ENCODE measurements at regions not wholly inside any gene's neighbourhood (a gene's known extent, or its start where the extent isn't known, plus 50 kb on each side); places are given as distances from the start of the nearest gene placed in this dataset.
A peak's percentile ranks its signal among the peaks of the same experiment; 100 is the strongest.

DNA sequence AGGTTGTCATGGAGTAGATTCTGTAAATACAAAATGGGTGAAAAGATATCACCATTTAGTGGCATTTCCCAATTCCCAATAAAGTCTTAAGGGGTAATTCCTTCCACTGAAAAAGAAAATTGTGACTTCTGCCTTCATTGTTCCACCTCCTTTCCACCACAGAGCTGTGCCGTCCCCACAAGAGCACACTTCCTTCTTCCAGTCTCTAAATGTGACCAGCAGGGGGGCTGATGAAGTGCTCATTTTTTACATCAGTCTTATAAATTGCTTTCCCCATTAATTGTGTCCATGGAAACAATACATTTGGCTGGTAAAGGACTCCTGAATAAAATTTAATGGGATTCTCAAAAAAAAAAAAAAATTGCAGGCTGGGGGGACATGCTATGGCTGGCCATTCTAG, 260.8 kb upstream of the PSMD7 start:
- dilution Hi-C loops (cut with HindIII; ENCODE audit: low sequenced_read_pairs, unreplicated experiment) = no loop called here
- Histone ChIP-seq H3K27me3 (ENCODE audit: control insufficient read depth, insufficient read depth, low read length) (no peaks in the 10 kb centered on the region; the same call in 1 of the 2 replicates), H3K36me3 (ENCODE audit: control insufficient read depth, insufficient read depth, low read length) (no peaks in the 10 kb centered on the region), H2AK5ac (ENCODE audit: low read depth, low read length) (no peak overlapping the region), H2BK5ac (ENCODE audit: low read depth, low read length, poor library complexity, severe bottlenecking) (no peak overlapping the region), H3K4me1 (ENCODE audit: control insufficient read depth, insufficient read depth, low read length) (no peaks in the 10 kb centered on the region), H3K4ac (ENCODE audit: low read depth, low read length) (no peak overlapping the region), H4K91ac (ENCODE audit: insufficient read depth, low read depth, low read length) (no peak overlapping the region), H2AFZ (replicated peaks; ENCODE audit: low read length, poor library complexity) (no peak overlapping the region), H4K5ac (ENCODE audit: low read depth, low read length) (no peak overlapping the region), H4K8ac (ENCODE audit: low read depth in 2 of 2, low read length in 2 of 2) (no peak overlapping the region), H3K56ac (ENCODE audit: extremely low read depth, insufficient read depth, low read length) (no peak overlapping the region), H3K79me1 (ENCODE audit: low read depth in 1 of 2, low read length in 2 of 2) (no peaks in the 10 kb centered on the region), H3K27ac (ENCODE audit: insufficient read depth, low read length) (no peak overlapping the region), H4K20me1 (ENCODE audit: insufficient read depth, low read length) (no peaks in the 10 kb centered on the region), H3K23ac (ENCODE audit: low read depth, low read length) (no peak overlapping the region), H3K4me3 (ENCODE audit: insufficient read depth, low read depth, low read length) (no peak overlapping the region), H3K14ac (replicated peaks; ENCODE audit: low read depth, low read length) (no peak overlapping the region), H3K18ac (ENCODE audit: low read depth, low read length) (no peak overlapping the region), H2BK15ac (ENCODE audit: low read depth, low read length) (no peak overlapping the region), H3K9me3 (ENCODE audit: control insufficient read depth, insufficient read depth, low read length) (no peaks in the 10 kb centered on the region), H2BK120ac (ENCODE audit: low read depth, low read length) (no peak overlapping the region), H3K9ac (ENCODE audit: low read depth, low read length) (no peak overlapping the region), H3K4me2 (ENCODE audit: low read depth, low read length) (no peak overlapping the region), H3K9me1 (ENCODE audit: insufficient read depth, low read length) (no peaks in the 10 kb centered on the region), H2AK9ac (replicated peaks; ENCODE audit: low read depth, low read length, poor library complexity) (no peak overlapping the region), H2BK20ac (ENCODE audit: low read depth, low read length) (no peak overlapping the region)
- CTCF ChIA-PET = interaction anchor here (0.6 kb wide), 1 partner anchor 262 kb away, joined by 3 read pairs; no protein-coding TSS in a partner anchor
- DNase-seq (peak; percentile 2), ATAC-seq (ENCODE audit: low read depth) (no peak)
- WGBS, 2 experiments (ENCODE audit: extremely low coverage in 2 of 2, insufficient read length in 1 of 2) = no CpG with 5 or more reads among the region's 1 CpG
- BruUV-seq (replicated peaks) = no TSS peak
- TF ChIP-seq, protein P1, sequence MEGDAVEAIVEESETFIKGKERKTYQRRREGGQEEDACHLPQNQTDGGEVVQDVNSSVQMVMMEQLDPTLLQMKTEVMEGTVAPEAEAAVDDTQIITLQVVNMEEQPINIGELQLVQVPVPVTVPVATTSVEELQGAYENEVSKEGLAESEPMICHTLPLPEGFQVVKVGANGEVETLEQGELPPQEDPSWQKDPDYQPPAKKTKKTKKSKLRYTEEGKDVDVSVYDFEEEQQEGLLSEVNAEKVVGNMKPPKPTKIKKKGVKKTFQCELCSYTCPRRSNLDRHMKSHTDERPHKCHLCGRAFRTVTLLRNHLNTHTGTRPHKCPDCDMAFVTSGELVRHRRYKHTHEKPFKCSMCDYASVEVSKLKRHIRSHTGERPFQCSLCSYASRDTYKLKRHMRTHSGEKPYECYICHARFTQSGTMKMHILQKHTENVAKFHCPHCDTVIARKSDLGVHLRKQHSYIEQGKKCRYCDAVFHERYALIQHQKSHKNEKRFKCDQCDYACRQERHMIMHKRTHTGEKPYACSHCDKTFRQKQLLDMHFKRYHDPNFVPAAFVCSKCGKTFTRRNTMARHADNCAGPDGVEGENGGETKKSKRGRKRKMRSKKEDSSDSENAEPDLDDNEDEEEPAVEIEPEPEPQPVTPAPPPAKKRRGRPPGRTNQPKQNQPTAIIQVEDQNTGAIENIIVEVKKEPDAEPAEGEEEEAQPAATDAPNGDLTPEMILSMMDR (conservative IDR thresholded peaks at IDR 0.05; ENCODE audit: low read depth, low read length) = 0 out of 2 replicates have a peak, but pooled peaks have one; percentile 8
- no peak for TF ChIP-seq MXI1 (IDR thresholded peaks at IDR 0.05; ENCODE audit: borderline replicate concordance, low read depth, low read length)
- in situ Hi-C loops (cut with MboI; ENCODE audit: low sequenced_read_pairs) = no loop called here
- POLR2A ChIA-PET (ENCODE audit: unreplicated experiment) = no interaction called here
- intact Hi-C loops (cut with micrococcal nuclease) = loop anchor here (10.0 kb wide), 3 partner anchors 1571 to 1911 kb away; no protein-coding TSS in a partner anchor
